ENCODE measurements at regions not wholly inside any gene's neighbourhood (a gene's known extent, or its start where the extent isn't known, plus 50 kb on each side); places are given as distances from the start of the nearest gene placed in this dataset.

DNA sequence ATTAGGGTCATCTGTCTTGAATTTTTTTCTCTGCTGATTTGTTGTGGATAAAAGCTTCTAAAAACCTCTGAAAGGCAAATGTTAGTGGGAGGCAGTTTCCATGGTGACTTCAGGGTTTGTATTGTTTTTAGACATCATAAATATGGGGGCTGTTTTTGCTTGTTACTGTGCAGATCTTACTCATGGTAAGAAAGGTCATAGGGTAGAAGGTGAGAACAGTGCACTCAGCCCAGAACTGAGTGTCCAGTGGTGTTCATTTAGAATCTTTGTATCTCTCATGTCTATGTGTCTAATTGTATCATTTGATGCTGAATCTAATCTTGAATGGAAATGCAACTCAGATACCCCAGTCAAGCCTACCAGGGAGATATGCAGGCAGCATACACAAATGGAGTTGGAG, 609.8 kb downstream of the ZNF674 start:
- TF ChIP-seq, protein P1, sequence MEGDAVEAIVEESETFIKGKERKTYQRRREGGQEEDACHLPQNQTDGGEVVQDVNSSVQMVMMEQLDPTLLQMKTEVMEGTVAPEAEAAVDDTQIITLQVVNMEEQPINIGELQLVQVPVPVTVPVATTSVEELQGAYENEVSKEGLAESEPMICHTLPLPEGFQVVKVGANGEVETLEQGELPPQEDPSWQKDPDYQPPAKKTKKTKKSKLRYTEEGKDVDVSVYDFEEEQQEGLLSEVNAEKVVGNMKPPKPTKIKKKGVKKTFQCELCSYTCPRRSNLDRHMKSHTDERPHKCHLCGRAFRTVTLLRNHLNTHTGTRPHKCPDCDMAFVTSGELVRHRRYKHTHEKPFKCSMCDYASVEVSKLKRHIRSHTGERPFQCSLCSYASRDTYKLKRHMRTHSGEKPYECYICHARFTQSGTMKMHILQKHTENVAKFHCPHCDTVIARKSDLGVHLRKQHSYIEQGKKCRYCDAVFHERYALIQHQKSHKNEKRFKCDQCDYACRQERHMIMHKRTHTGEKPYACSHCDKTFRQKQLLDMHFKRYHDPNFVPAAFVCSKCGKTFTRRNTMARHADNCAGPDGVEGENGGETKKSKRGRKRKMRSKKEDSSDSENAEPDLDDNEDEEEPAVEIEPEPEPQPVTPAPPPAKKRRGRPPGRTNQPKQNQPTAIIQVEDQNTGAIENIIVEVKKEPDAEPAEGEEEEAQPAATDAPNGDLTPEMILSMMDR (IDR thresholded peaks at IDR 0.05; ENCODE audit: insufficient read depth, low read depth, low read length, missing control alignments): no peak
- DNase-seq (ENCODE audit: low read depth): no peak
- H3K4me3 ChIP-seq (ENCODE audit: low read depth, low read length): no peak overlapping the region

DNA sequence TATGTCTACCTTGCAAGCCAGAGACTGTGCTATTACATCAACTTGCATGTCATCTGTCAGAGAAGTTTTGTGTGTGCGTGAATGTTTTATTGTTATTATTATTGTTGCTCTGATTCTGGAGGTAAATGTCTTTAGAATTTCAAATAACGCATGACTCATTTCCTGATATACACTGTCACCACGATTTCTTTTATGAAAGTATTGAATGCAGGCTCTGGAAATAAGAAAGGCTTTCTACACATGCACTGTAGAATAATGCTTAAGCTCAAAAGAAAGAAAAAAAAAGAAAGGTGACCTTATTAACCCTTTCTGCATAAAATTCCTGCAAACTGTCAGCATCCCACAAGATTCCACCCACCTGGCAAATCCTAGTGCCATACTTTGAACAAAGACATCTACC, 632.9 kb downstream of the ZNF674 start:
- TF ChIP-seq, protein P1 (IDR thresholded peaks at IDR 0.05; ENCODE audit: insufficient read depth, low read depth, low read length, missing control alignments): no peak
- no peak for DNase-seq (ENCODE audit: low read depth)
- H3K4me3 ChIP-seq (ENCODE audit: low read depth, low read length): no peak overlapping the region

DNA sequence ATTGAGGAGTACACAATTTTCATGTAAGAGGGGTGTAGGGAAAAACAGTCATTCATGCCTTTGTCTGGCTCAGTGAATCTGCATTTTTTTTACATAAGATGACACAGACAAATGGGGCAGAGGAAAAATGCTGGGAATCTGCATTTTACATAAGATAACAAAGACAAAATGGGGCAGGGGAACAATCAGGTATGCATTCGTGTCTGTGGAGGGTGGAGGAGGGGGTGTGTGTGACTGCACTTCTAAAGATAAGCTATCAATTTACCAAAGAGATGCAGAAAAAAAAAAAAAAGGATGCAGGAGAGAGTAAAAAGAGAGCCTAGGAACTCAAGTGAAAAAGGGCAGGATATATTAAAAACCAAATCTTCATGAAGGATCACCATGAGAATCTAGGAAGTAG, 637.4 kb downstream of the ZNF674 start:
- TF ChIP-seq, protein P1 (IDR thresholded peaks at IDR 0.05; ENCODE audit: insufficient read depth, low read depth, low read length, missing control alignments): no peak
- H3K4me3 ChIP-seq (ENCODE audit: low read depth, low read length): no peak overlapping the region
- no peak for DNase-seq (ENCODE audit: low read depth)

DNA sequence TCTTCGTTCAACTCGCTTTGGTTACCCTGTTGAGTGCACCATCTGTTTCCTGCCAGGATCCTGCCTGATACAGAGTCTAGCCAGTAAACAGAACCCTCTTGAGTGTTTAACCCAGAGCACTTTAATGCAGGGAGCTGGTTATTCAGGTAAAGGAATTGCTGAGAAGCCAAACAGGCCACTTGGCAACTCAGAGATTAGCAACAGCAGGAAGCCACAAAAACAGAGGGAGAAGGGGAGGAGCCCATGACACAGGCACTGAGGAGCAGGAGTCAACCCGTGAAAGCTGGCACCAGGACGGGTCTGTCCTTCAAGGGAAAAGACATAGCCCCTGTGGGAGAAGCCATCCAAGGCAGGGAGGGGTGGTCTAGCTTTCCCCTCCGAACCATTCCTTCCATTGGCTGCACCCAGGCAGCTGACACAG, 641.4 kb downstream of the ZNF674 start:
- no peak for DNase-seq (ENCODE audit: low read depth)
- no peak overlapping the region for H3K4me3 ChIP-seq (ENCODE audit: low read depth, low read length)
- TF ChIP-seq, protein P1 (IDR thresholded peaks at IDR 0.05; ENCODE audit: insufficient read depth, low read depth, low read length, missing control alignments): no peak

DNA sequence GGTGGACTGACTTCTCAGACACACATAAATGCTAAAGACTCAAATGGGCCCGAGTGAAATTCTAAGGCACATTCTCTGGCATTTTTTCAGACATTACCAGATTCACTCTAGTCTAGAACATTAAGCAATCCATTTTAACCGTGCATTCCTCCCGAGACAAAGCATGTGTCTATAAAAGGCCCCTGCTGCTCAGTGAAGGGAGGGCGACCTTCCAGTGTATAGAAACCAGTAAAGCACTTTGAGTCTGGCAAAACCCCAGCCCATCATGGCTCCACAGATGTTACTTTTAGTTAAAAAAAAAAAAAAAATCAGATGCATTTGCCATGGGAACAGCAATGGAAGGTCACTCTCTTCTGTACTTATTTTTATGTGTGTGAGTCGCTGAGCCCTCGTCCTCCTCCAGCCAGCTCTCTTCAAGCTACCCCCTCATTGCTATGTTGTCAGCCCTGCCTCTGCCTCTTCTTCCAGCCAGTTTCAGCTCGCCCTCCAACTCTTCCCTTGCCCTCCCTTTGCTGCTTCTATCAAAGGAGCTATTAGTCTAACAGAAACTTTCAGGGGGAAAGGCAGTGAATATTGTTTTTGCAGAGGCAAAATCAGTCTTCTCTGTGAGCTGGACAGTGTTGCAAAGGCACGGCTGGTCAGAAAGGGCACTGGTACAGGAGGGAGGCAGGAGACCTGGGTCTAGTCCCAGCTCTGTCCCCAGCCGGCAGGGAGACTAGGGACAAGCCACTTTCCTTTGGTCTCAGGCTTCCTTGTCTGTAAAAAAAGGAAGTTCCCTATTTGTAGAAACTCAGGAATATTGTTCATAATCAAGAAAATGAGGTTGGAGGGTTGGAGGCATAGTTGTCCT, 644.2 kb downstream of the ZNF674 start:
- no peak for DNase-seq (ENCODE audit: low read depth)

DNA sequence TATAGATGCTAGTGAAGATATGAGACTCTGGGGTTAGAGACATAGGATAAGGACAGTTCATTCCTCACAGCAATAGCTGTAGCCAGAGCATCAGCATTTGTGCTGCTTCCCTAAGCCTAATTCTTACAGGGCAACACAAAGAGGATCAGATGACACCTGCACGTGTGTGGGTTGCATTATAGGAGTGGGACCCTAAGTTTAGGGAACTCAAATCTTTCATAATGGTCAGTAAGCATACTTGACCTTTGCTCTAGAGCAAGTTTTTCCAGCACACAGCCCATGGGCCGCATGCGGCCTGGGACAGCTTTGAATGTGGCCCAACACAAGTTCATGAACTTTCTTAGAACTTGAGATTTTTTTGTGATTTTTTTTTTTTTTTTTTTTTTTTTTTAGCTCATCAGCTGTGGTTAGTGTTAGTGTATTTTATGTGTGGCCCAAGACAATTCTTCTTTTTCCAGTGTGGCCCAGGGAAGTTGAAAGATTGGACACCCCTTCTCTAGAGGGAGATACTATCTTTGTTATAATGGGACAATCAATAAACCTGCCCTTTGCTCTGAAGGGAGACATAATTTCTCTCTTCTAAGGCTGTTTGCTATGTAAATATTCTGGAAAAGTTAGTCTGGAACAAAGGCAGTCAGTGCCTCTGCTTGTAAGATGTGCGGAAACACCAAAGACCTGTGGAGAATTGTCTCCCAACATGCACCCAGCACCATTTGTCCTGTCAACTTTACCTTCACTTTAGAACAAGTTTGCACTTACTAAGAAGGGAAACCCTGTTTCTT, 650.2 kb downstream of the ZNF674 start:
- TF ChIP-seq, protein P1 (IDR thresholded peaks at IDR 0.05; ENCODE audit: insufficient read depth, low read depth, low read length, missing control alignments): no peak
- DNase-seq (ENCODE audit: low read depth): no peak
- no peak overlapping the region for H3K4me3 ChIP-seq (ENCODE audit: low read depth, low read length)

More for the DNA sequence above, 644.2 kb downstream of the ZNF674 start:
- no peak overlapping the region for H3K4me3 ChIP-seq (ENCODE audit: low read depth, low read length)
- TF ChIP-seq, protein P1 (IDR thresholded peaks at IDR 0.05; ENCODE audit: insufficient read depth, low read depth, low read length, missing control alignments): no peak
